ENCODE measurements at regions not wholly inside any gene's neighbourhood (a gene's known extent, or its start where the extent isn't known, plus 50 kb on each side); places are given as distances from the start of the nearest gene placed in this dataset.

- TF ChIP-seq TEAD4 (IDR thresholded peaks at IDR 0.05; ENCODE audit: low read depth, low read length) (no peak), RFX5 (IDR thresholded peaks at IDR 0.05; ENCODE audit: borderline replicate concordance, low read depth, low read length) (no peak), RNF2 (IDR thresholded peaks at IDR 0.05; ENCODE audit: borderline replicate concordance, low read depth, low read length, missing control alignments, poor library complexity, severe bottlenecking) (no peak), GTF2F1 (IDR thresholded peaks at IDR 0.05; ENCODE audit: borderline replicate concordance, low read depth, low read length) (no peak)
Observed at GRCh38 chr6:119482850-119483285, 133.3 kb upstream of the MAN1A1 start (continued).
